ENCODE measurements at regions not wholly inside any gene's neighbourhood (a gene's known extent, or its start where the extent isn't known, plus 50 kb on each side); places are given as distances from the start of the nearest gene placed in this dataset.
"Not testable (repeated sequence)": the region's sequence is repeated elsewhere in the genome, so short reads cannot be mapped to it uniquely, and the experiment has no call there.

DNA sequence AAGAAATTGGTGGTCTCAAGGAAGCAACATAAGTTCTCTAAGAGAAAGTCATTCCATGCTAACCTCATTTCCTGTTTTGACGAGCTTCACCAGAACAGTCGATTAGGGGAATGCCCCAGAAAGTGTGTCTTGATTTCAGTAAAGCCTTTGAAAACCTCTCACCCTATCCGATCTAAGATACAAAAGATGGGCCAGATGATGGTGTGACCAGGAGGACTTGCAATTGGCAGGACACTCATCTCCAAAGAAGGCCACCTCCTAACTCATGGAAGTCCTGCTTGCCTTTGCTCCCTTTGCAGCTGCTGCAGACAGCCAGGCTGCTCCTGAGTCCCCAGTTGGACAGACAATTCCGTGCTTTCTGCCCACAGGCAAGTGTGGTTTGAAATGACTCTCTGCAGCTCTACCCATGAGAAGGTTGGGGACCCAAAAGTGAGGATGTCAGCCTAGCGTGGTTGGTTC lies 304.2 kb downstream of the BCL2L11 start:
- in situ Hi-C loops (cut with MboI; ENCODE audit: low pct_ligation_motif_present in 1 of 4, low pct_unique_long_range_greater_than_20kb in 1 of 4, low sequenced_read_pairs in 3 of 4); H3K27ac ChIP-seq: not testable (repeated sequence)
- 73% methylated on average over 2 of the region's 5 CpGs; no CpG with 5 or more reads in 1 of the 2 donors for WGBS, 2 donors (ENCODE audit: low coverage in 1 of 2)

DNA sequence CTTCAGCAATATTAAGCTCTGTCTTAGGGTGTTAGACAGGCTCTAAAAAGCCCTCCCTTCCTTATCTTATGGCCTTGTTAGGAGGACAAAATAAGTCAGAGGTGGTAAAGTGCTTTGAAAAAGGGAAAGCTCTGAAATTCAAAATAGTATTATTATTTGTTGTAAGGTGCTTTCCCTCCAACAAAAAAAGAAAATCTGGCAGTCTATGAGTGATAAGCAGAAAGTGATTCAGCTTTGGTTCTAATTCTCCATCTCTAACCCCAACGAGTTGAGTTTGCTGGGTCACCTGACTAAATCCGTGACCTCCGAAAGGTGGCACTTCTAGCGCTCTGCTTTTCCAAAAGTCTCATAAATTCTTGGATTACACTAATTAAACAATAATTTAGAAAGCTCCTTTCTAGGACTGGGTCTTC lies 305.1 kb downstream of the BCL2L11 start:
- H3K4me1 ChIP-seq; H3K9me3 ChIP-seq; H3K27ac ChIP-seq; DNase-seq; intact Hi-C loops (cut with DNase I; ENCODE audit: low total_unique reads); H3K27me3 ChIP-seq; H3K36me3 ChIP-seq; H3K4me3 ChIP-seq; in situ Hi-C loops (cut with MboI; ENCODE audit: low pct_ligation_motif_present in 1 of 4, low pct_unique_long_range_greater_than_20kb in 1 of 4, low sequenced_read_pairs in 3 of 4): not testable (repeated sequence)
- 76 to 92% methylated on average over 4 of the region's 4 CpGs for WGBS, 2 donors (ENCODE audit: low coverage in 1 of 2)

More for the DNA sequence above, 304.2 kb downstream of the BCL2L11 start:
- H3K4me1 ChIP-seq; H3K9me3 ChIP-seq; intact Hi-C loops (cut with DNase I; ENCODE audit: low total_unique reads); DNase-seq; H3K27me3 ChIP-seq; H3K36me3 ChIP-seq; H3K4me3 ChIP-seq: not testable (repeated sequence)

DNA sequence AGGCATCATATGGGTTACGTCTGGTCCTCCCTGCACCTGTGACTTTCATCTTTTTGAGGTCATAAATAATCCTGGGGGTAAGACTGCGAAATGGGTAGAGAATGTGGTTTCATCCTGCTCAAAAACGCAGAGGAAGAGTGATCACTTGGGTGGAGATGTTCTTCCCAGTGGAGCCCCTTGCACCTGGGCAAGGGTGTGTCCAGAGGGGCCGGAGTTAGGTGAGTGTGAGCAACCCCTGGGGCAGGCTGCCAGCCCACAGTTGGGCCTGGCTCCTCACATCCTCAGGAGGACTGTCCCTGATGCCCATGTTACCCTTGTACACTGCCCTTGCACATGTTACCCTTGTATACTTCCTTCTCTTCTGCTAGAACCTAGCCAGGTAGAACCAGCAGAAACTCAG lies 306.6 kb downstream of the BCL2L11 start:
- H3K4me3 ChIP-seq; DNase-seq; in situ Hi-C loops (cut with MboI; ENCODE audit: low pct_ligation_motif_present in 1 of 4, low pct_unique_long_range_greater_than_20kb in 1 of 4, low sequenced_read_pairs in 3 of 4); H3K27me3 ChIP-seq; H3K9me3 ChIP-seq; H3K4me1 ChIP-seq; H3K36me3 ChIP-seq; intact Hi-C loops (cut with DNase I; ENCODE audit: low total_unique reads); H3K27ac ChIP-seq: not testable (repeated sequence)
- 69 to 94% methylated on average over 3 to 4 of the region's 4 CpGs for WGBS, 2 donors (ENCODE audit: low coverage in 1 of 2)

DNA sequence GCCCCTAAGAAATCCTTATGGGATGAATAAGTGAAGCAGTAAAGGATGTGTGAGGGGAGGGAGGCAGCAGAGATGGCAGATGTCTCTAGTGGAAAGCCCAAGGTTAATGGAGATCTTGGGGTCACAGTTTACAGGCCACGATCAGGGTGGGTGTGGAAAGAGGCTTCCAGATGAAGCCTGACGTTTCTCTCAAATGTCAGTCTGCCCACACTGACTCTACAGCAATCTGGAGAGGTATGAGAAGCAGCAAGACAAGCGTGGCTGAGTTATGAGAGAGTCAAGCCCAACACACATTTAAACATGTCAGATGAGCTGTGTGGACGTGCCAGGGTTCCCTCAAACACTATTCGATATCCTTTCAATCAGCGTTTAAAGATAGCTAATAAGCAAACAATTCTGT lies 308.2 kb downstream of the BCL2L11 start:
- in situ Hi-C loops (cut with MboI; ENCODE audit: low pct_ligation_motif_present in 1 of 4, low pct_unique_long_range_greater_than_20kb in 1 of 4, low sequenced_read_pairs in 3 of 4); DNase-seq; H3K36me3 ChIP-seq; H3K27ac ChIP-seq; H3K9me3 ChIP-seq; intact Hi-C loops (cut with DNase I; ENCODE audit: low total_unique reads); H3K27me3 ChIP-seq; H3K4me3 ChIP-seq; H3K4me1 ChIP-seq: not testable (repeated sequence)
- WGBS, 2 donors (ENCODE audit: low coverage in 1 of 2) = 78% methylated on average over 6 of the region's 6 CpGs; no CpG with 5 or more reads in 1 of the 2 donors

DNA sequence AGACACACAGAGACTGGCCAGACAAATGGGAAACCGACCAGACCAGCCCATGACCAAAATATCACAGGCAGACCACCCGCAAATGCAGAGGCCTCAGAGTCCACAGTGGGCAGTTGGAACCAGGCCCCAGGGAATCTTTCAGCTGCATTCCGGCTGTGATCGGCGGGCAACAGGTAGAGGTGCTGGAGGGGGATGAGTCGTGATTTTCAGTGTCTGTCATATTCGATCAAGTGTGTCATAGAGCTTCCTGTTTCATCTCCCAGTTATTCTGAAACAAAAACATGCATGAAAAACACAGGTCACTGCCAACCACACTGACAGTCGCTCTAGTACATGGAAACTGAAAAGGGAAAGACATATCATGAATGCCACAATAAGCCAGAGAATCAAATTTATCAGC lies 308.6 kb downstream of the BCL2L11 start:
- intact Hi-C loops (cut with DNase I; ENCODE audit: low total_unique reads); H3K4me1 ChIP-seq; H3K27ac ChIP-seq; H3K4me3 ChIP-seq; in situ Hi-C loops (cut with MboI; ENCODE audit: low pct_ligation_motif_present in 1 of 4, low pct_unique_long_range_greater_than_20kb in 1 of 4, low sequenced_read_pairs in 3 of 4); DNase-seq; H3K9me3 ChIP-seq; H3K27me3 ChIP-seq; H3K36me3 ChIP-seq: not testable (repeated sequence)
- WGBS, 2 donors (ENCODE audit: low coverage in 1 of 2) = 61% methylated on average over 8 of the region's 8 CpGs; no CpG with 5 or more reads in 1 of the 2 donors

- 79% methylated on average over 4 of the region's 9 CpGs; no CpG with 5 or more reads in 1 of the 2 donors for WGBS, 2 donors (ENCODE audit: low coverage in 1 of 2)
- intact Hi-C loops (cut with DNase I; ENCODE audit: low total_unique reads); DNase-seq; H3K9me3 ChIP-seq; in situ Hi-C loops (cut with MboI; ENCODE audit: low pct_ligation_motif_present in 1 of 4, low pct_unique_long_range_greater_than_20kb in 1 of 4, low sequenced_read_pairs in 3 of 4); H3K36me3 ChIP-seq; H3K4me3 ChIP-seq; H3K27me3 ChIP-seq; H3K27ac ChIP-seq; H3K4me1 ChIP-seq: not testable (repeated sequence)
Observed at GRCh38 chr2:111430817-111431661, 310.3 kb downstream of the BCL2L11 start.

- H3K4me1 ChIP-seq; H3K9me3 ChIP-seq; intact Hi-C loops (cut with DNase I; ENCODE audit: low total_unique reads); H3K36me3 ChIP-seq; DNase-seq; H3K27ac ChIP-seq; in situ Hi-C loops (cut with MboI; ENCODE audit: low pct_ligation_motif_present in 1 of 4, low pct_unique_long_range_greater_than_20kb in 1 of 4, low sequenced_read_pairs in 3 of 4); H3K27me3 ChIP-seq; H3K4me3 ChIP-seq: not testable (repeated sequence)
- 89% methylated on average over 3 of the region's 3 CpGs; no CpG with 5 or more reads in 1 of the 2 donors for WGBS, 2 donors (ENCODE audit: low coverage in 1 of 2)
Observed at GRCh38 chr2:111432423-111432822, 311.7 kb downstream of the BCL2L11 start.

DNA sequence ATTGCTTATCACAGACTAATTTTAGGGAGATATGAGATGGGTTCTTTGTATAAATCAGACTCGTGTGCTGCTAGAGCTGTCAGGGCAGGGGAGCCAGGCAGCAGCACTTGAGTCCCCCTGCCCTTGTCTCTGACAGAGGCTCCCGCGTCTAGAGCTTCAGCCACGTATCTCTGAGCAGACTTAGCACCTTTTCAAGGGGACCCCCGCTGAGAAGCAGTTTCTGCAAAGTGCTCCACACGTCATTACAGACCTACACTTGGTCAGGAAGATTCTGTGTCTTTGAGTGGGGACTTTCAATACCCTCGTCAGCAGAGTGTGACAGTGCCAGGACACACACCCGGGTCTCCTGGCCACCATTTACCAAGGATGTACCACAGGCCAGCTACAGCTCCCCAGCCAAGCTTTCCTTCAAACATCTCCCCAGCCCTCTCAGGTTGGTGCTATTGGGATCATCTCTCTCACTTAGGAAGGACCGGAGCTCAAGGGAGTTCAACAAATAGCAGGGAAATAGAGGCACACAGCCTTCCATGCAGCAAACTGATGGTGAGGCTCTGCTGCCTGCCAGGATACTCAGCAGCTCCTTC lies 312.3 kb downstream of the BCL2L11 start:
- DNase-seq; H3K27ac ChIP-seq; H3K36me3 ChIP-seq; H3K4me1 ChIP-seq; H3K9me3 ChIP-seq; H3K4me3 ChIP-seq; H3K27me3 ChIP-seq; in situ Hi-C loops (cut with MboI; ENCODE audit: low pct_ligation_motif_present in 1 of 4, low pct_unique_long_range_greater_than_20kb in 1 of 4, low sequenced_read_pairs in 3 of 4); intact Hi-C loops (cut with DNase I; ENCODE audit: low total_unique reads): not testable (repeated sequence)
- 82% methylated on average over 3 of the region's 9 CpGs; no CpG with 5 or more reads in 1 of the 2 donors for WGBS, 2 donors (ENCODE audit: low coverage in 1 of 2)

DNA sequence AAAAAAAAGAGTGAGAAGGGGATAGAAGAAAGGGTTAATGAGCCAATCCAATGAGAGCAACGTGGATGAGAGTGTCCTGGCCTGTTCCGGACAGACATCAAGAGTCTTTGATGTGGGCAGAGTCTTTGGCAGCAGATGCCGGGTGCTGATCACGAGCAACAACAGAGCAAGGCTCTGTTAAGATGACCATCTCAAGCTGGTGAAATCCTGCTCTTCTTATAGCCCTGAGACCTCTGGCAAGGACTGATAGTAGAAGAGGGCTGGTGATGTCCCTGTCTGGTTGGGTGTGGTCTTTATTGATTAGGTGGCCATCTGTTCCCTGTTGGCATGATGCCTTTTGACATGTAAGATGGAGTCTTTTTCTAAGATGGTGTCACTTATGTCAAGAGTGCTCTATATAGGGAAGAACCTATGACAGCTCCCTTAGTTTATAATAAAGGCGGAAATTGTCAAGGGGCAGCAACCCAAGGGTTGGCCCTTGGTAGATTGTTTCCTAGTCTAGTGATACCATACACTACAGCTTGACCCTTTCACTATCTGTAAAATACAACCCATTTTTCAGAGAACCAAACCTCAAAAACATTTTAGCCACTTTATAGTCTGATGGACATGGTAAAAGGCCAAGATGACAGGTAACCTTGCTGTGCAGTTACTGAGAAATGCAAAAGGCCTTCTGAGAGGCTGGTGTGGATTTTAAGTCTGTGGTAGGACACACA lies 313.3 kb downstream of the BCL2L11 start:
- in situ Hi-C loops (cut with MboI; ENCODE audit: low pct_ligation_motif_present in 1 of 4, low pct_unique_long_range_greater_than_20kb in 1 of 4, low sequenced_read_pairs in 3 of 4); H3K4me3 ChIP-seq; H3K27me3 ChIP-seq; H3K36me3 ChIP-seq; H3K9me3 ChIP-seq; DNase-seq; H3K27ac ChIP-seq; intact Hi-C loops (cut with DNase I; ENCODE audit: low total_unique reads); H3K4me1 ChIP-seq: not testable (repeated sequence)
- WGBS, 2 donors (ENCODE audit: low coverage in 1 of 2) = 100% methylated on average over 1 of the region's 5 CpGs; no CpG with 5 or more reads in 1 of the 2 donors

- 93% methylated on average over 2 of the region's 4 CpGs; no CpG with 5 or more reads in 1 of the 2 donors for WGBS, 2 donors (ENCODE audit: low coverage in 1 of 2)
- H3K27ac ChIP-seq; intact Hi-C loops (cut with DNase I; ENCODE audit: low total_unique reads); H3K4me3 ChIP-seq; in situ Hi-C loops (cut with MboI; ENCODE audit: low pct_ligation_motif_present in 1 of 4, low pct_unique_long_range_greater_than_20kb in 1 of 4, low sequenced_read_pairs in 3 of 4); H3K27me3 ChIP-seq; H3K4me1 ChIP-seq; DNase-seq; H3K9me3 ChIP-seq; H3K36me3 ChIP-seq: not testable (repeated sequence)
Observed at GRCh38 chr2:111434608-111434939, 313.9 kb downstream of the BCL2L11 start.
